ENCODE measurements at regions not wholly inside any gene's neighbourhood (a gene's known extent, or its start where the extent isn't known, plus 50 kb on each side); places are given as distances from the start of the nearest gene placed in this dataset.

- Histone ChIP-seq H3K27me3 (no peaks in the 10 kb centered on the region), H3K4me1 (replicated peaks in 1 of 2) (peaks cover 0 to 6% of the 10 kb centered on the region in 2 donors), H3K9me3 (replicated peaks in 1 of 3) (no peaks in the 10 kb centered on the region), H3K36me3 (replicated peaks in 1 of 2) (no peaks in the 10 kb centered on the region), H3K27ac (no peak overlapping the region), H3K4me3 (no peak overlapping the region)
- intact Hi-C loops (cut with DNase I): loop anchor here in 1 of 2 donors (10.0 kb wide), 1 partner anchor 226 kb away; no protein-coding TSS in a partner anchor
- DNase-seq: no peak
- TF ChIP-seq POLR2A (IDR thresholded peaks at IDR 0.05) (no peak), CTCF (IDR thresholded peaks at IDR 0.05) (no peak)
- whole genome bisulfite sequencing, 4 donors: 83 to 88% (median 87%) methylated on average over 4 of the region's 4 CpGs
Observed at GRCh38 chr5:72010430-72010829, 96.8 kb upstream of the MAP1B start.

GRCh38 chr5:72012906-72013305 lies 94.4 kb upstream of the MAP1B start:
- 56 to 74% (median 65%) methylated on average over 4 of the region's 4 CpGs for WGBS, 4 donors
- H3K4me1 ChIP-seq (replicated peaks in 1 of 2): peaks cover 0 to 6% of the 10 kb centered on the region in 2 donors
- no peak overlapping the region for H3K27ac ChIP-seq
- H3K36me3 ChIP-seq (replicated peaks in 1 of 2): no peaks in the 10 kb centered on the region
- H3K4me3 ChIP-seq: no peak overlapping the region
- H3K27me3 ChIP-seq: no peaks in the 10 kb centered on the region
- intact Hi-C loops (cut with DNase I): loop anchor here in 1 of 2 donors (10.0 kb wide), 1 partner anchor 228 kb away; no protein-coding TSS in a partner anchor
- H3K9me3 ChIP-seq (replicated peaks in 1 of 3): no peaks in the 10 kb centered on the region
- TF ChIP-seq CTCF (IDR thresholded peaks at IDR 0.05): no peak
- no peak for TF ChIP-seq POLR2A (IDR thresholded peaks at IDR 0.05)
- no peak for DNase-seq

- Histone ChIP-seq H3K27ac (peak overlapping the region in 1 of 5 donors; percentile 29), H3K4me1 (replicated peaks in 1 of 2) (peaks cover 0 to 6% of the 10 kb centered on the region in 2 donors), H3K4me3 (no peak overlapping the region), H3K9me3 (replicated peaks in 1 of 3) (no peaks in the 10 kb centered on the region), H3K27me3 (no peaks in the 10 kb centered on the region), H3K36me3 (replicated peaks in 1 of 2) (no peaks in the 10 kb centered on the region)
- 54 to 66% (median 57%) methylated on average over 10 of the region's 10 CpGs for WGBS, 4 donors
- intact Hi-C loops (cut with DNase I): loop anchor here in 1 of 2 donors (10.0 kb wide), 1 partner anchor 229 kb away; no protein-coding TSS in a partner anchor
- TF ChIP-seq POLR2A (IDR thresholded peaks at IDR 0.05) (no peak), CTCF (IDR thresholded peaks at IDR 0.05) (no peak)
- peak in 4 of 7 donors; percentile 17 to 81 (median 26) for DNase-seq
Observed at GRCh38 chr5:72013766-72014624, 93.3 kb upstream of the MAP1B start.

GRCh38 chr5:72015103-72015548 lies 92.1 kb upstream of the MAP1B start:
- H3K4me1 ChIP-seq (replicated peaks in 1 of 2): peaks cover 0 to 6% of the 10 kb centered on the region in 2 donors
- no peaks in the 10 kb centered on the region for H3K9me3 ChIP-seq (replicated peaks in 1 of 3)
- no peaks in the 10 kb centered on the region for H3K27me3 ChIP-seq
- TF ChIP-seq CTCF (IDR thresholded peaks at IDR 0.05) (no peak), POLR2A (IDR thresholded peaks at IDR 0.05) (no peak)
- intact Hi-C loops (cut with DNase I): loop anchor here in 1 of 2 donors (10.0 kb wide), 1 partner anchor 230 kb away; no protein-coding TSS in a partner anchor
- peak; percentile 22 to 83 (median 53) for DNase-seq
- no peak overlapping the region for H3K4me3 ChIP-seq
- 52 to 61% (median 54%) methylated on average over 7 of the region's 7 CpGs for WGBS, 4 donors
- H3K36me3 ChIP-seq (replicated peaks in 1 of 2): no peaks in the 10 kb centered on the region
- H3K27ac ChIP-seq: peak overlapping the region in 2 of 5 donors; percentile 29 to 51
